SK-N-SH (cell line): ENCODE measurements at regions not wholly inside any gene's neighbourhood (a gene's known extent, or its start where the extent isn't known, plus 50 kb on each side); places are given as distances from the start of the nearest gene placed in this dataset.

ENCODE experiments used
- CTCF ChIA-PET: fragments of 300-600, 350-600 bp; formaldehyde crosslinking; extraction: SDS; loops from one replicate; lab custom pipeline; 2021; lab: Yijun Ruan, JAX
- POLR2A ChIA-PET: fragments of 350-600 bp; sonication (Branson Sonifier 250); formaldehyde crosslinking; extraction: SDS; loops from one replicate; lab custom pipeline; 2020; ENCODE audit warnings: antibody characterized with exemption, inconsistent platforms; lab: Yijun Ruan, JAX
- DNase-seq: peaks from one replicate; pipeline ENCODE4 v3.0.0; 2012
- H2AFZ ChIP-seq: fragments of 200-600 bp; sonication (generic); 2 replicates; pipeline ENCODE4 v1.8.1; 2016; ENCODE audit warnings: antibody characterized with exemption, mild to moderate bottlenecking, low read depth
- H3F3A ChIP-seq: fragments of 200-600 bp; sonication (generic); replicated peaks from 2 replicates; pipeline ENCODE3; 2016; ENCODE audit warnings: antibody characterized with exemption, mild to moderate bottlenecking; ENCODE audit not compliant: insufficient read depth
- H3K27ac ChIP-seq, 2 experiments: fragments of 200-500 bp in 1 of 2; fragments of 200-600 bp in 1 of 2; sonication (Bioruptor generic) in 1 of 2; sonication (generic), shearing (Covaris generic) in 1 of 2; 2 replicates each; pipeline versions ENCODE4 v1.5.1 to v1.6.1; 2014 to 2016; ENCODE audit warnings: low read depth in 2 of 2, inconsistent platforms in 1 of 2, low read length in 1 of 2, mild to moderate bottlenecking in 1 of 2, mixed read lengths in 1 of 2
- H3K27me3 ChIP-seq: fragments of 200-600 bp; sonication (generic), shearing (Covaris generic); 2 replicates; pipeline ENCODE4 v1.6.1; 2016; ENCODE audit warnings: mixed run types; ENCODE audit not compliant: insufficient read depth
- H3K36me3 ChIP-seq, 2 experiments: fragments of 200-500 bp in 1 of 2; fragments of 200-600 bp in 1 of 2; sonication (Bioruptor generic) in 1 of 2; sonication (generic) in 1 of 2; replicated peaks in 1 of 2; 2 replicates each; pipeline versions ENCODE3 to v1.5.1; 2014 to 2016; ENCODE audit warnings: low read length in 1 of 2, mild to moderate bottlenecking in 1 of 2; ENCODE audit not compliant: insufficient read depth in 2 of 2, control insufficient read depth in 1 of 2
- H3K4me1 ChIP-seq, 2 experiments: fragments of 200-500 bp in 1 of 2; fragments of 200-600 bp in 1 of 2; sonication (Bioruptor generic) in 1 of 2; sonication (generic), shearing (Covaris generic) in 1 of 2; 2 replicates each; pipeline versions ENCODE4 v1.5.1 to v1.6.1; 2014 to 2016; ENCODE audit warnings: low read depth in 1 of 2, low read length in 1 of 2, mixed run types in 1 of 2; ENCODE audit not compliant: insufficient read depth in 2 of 2, control insufficient read depth in 1 of 2
- H3K4me2 ChIP-seq: fragments of 200-600 bp; sonication (generic), shearing (Covaris generic); 2 replicates; pipeline ENCODE4 v1.6.1; 2017; ENCODE audit warnings: mixed run types
- H3K4me3 ChIP-seq, 2 experiments: fragments of 200-500 bp in 1 of 2; fragments of 200-600 bp in 1 of 2; sonication (Bioruptor generic) in 1 of 2; sonication (generic), shearing (Covaris generic) in 1 of 2; 2 replicates each; pipeline versions ENCODE4 v1.5.1 to v1.8.1; 2014 to 2016; ENCODE audit warnings: low read depth in 2 of 2, inconsistent platforms in 1 of 2, low read length in 1 of 2, mild to moderate bottlenecking in 1 of 2, mixed read lengths in 1 of 2, moderate library complexity in 1 of 2
- H3K79me2 ChIP-seq: fragments of 200-600 bp; sonication (generic); 2 replicates; pipeline ENCODE4 v1.8.1; 2017; ENCODE audit warnings: mild to moderate bottlenecking; ENCODE audit not compliant: insufficient read depth
- H3K9ac ChIP-seq: fragments of 200-600 bp; sonication (generic); 2 replicates; pipeline ENCODE4 v1.6.1; 2017; ENCODE audit warnings: mixed run types
- H3K9me2 ChIP-seq: fragments of 200-600 bp; sonication (generic); 2 replicates; pipeline ENCODE4 v1.6.1; 2017; ENCODE audit warnings: mixed run types
- H3K9me3 ChIP-seq: fragments of 200-600 bp; sonication (generic); 2 replicates; pipeline ENCODE4 v1.6.1; 2017; ENCODE audit warnings: mixed run types, mild to moderate bottlenecking, moderate library complexity
- H4K20me1 ChIP-seq: fragments of 200-600 bp; sonication (generic); 2 replicates; pipeline ENCODE4 v1.6.1; 2017; ENCODE audit warnings: mild to moderate bottlenecking, mixed run types; ENCODE audit not compliant: insufficient read depth
- CHD2 ChIP-seq: fragments of 150-350 bp; IDR thresholded peaks from 2 replicates; pipeline ENCODE4 v1.6.1; 2018; ENCODE audit warnings: low read length; ENCODE audit not compliant: partially characterized antibody
- CTCF ChIP-seq: fragments of 200-600 bp; sonication (generic); IDR thresholded peaks from 2 replicates; pipeline ENCODE4 v1.6.1; 2017; ENCODE audit warnings: antibody characterized with exemption, mild to moderate bottlenecking, moderate library complexity
- EP300 ChIP-seq, 2 experiments: IDR thresholded peaks; 2 replicates each; pipeline versions ENCODE4 v1.4.0 to v1.6.1; 2012; ENCODE audit warnings: borderline replicate concordance in 1 of 2, low read depth in 1 of 2, low read length in 1 of 2
- FOSL2 ChIP-seq: IDR thresholded peaks from 2 replicates; pipeline ENCODE4 v1.4.0; 2012; ENCODE audit warnings: low read depth, mild to moderate bottlenecking, moderate library complexity, borderline replicate concordance
- GATA2 ChIP-seq: sonication (generic); formaldehyde crosslinking; IDR thresholded peaks from 2 replicates; pipeline ENCODE4 v1.5.0; 2020; ENCODE audit warnings: mild to moderate bottlenecking, missing genetic modification reagents
- JUND ChIP-seq: IDR thresholded peaks from 2 replicates; pipeline ENCODE4 v1.4.0; 2012
- MAX ChIP-seq: IDR thresholded peaks from 2 replicates; pipeline ENCODE4 v1.4.0; 2012; ENCODE audit warnings: low read depth
- MEF2A ChIP-seq: IDR thresholded peaks from 2 replicates; pipeline ENCODE4 v1.4.0; 2012; ENCODE audit warnings: low read depth, borderline replicate concordance
- MXI1 ChIP-seq: IDR thresholded peaks from 2 replicates; pipeline ENCODE4 v1.6.1; 2012; ENCODE audit warnings: mild to moderate bottlenecking, low read depth, low read length, improper control_type of control experiment
- NFIC ChIP-seq: IDR thresholded peaks from 2 replicates; pipeline ENCODE4 v1.4.0; 2012; ENCODE audit warnings: borderline replicate concordance
- PBX3 ChIP-seq: IDR thresholded peaks from 2 replicates; pipeline ENCODE4; 2012
- RXRA ChIP-seq: IDR thresholded peaks from 2 replicates; pipeline ENCODE4 v1.4.0; 2012; ENCODE audit warnings: low read depth, mild to moderate bottlenecking, borderline replicate concordance
- SIN3A ChIP-seq: IDR thresholded peaks from 2 replicates; pipeline ENCODE4 v1.6.1; 2012; ENCODE audit warnings: low read depth, mild to moderate bottlenecking, low read length, moderate library complexity, borderline replicate concordance
- SMC3 ChIP-seq: IDR thresholded peaks from 2 replicates; pipeline ENCODE4 v1.6.1; 2012; ENCODE audit warnings: low read depth, low read length, improper control_type of control experiment
- TCF12 ChIP-seq: IDR thresholded peaks from 2 replicates; pipeline ENCODE4 v1.4.0; 2012
- TEAD4 ChIP-seq: IDR thresholded peaks from 2 replicates; pipeline ENCODE4 v1.4.0; 2012; ENCODE audit warnings: mild to moderate bottlenecking, borderline replicate concordance; ENCODE audit not compliant: insufficient read depth
- USF2 ChIP-seq: fragments of 150-350 bp; IDR thresholded peaks from 2 replicates; pipeline ENCODE4 v1.6.1; 2017; ENCODE audit warnings: antibody characterized with exemption, low read length, low read depth, borderline replicate concordance
- ZBTB33 ChIP-seq: IDR thresholded peaks from 2 replicates; pipeline ENCODE4 v1.4.0; 2012; ENCODE audit warnings: low read depth, borderline replicate concordance
- WGBS: methylation state at CpG from one replicate; pipeline ENCODE4 v1.1.6; 2017; ENCODE audit warnings: low lambda C conversion rate; 5-methylcytosine and 5-hydroxymethylcytosine counted together

- H4K20me1 ChIP-seq, result no peaks in the 10 kb centered on the region
- no peaks in the 10 kb centered on the region for H3K9me2 ChIP-seq
- CTCF ChIA-PET, result no interaction called here
- H3K27me3 ChIP-seq, result no peaks in the 10 kb centered on the region
- no peaks in the 10 kb centered on the region for H3K4me1 ChIP-seq
- no peaks in the 10 kb centered on the region for H3K36me3 ChIP-seq
- no peak overlapping the region for H3K4me2 ChIP-seq
- no peak for DNase-seq
- TF ChIP-seq CHD2 (no peak), TEAD4 (0 out of 2 replicates have a peak, but pooled peaks have one; percentile 20), ZBTB33 (no peak), MXI1 (no peak), TCF12 (peak; percentile 75), EP300 (IDR thresholded peaks at IDR 0.05; ENCODE audit: borderline replicate concordance in 1 of 2, low read depth in 1 of 2, low read length in 1 of 2) (peak in 1 of 2 experiments; percentile 72; a peak in 1 of 4 replicates), GATA2 (CRISPR knock-in tag) (no peak), SMC3 (no peak), PBX3 (peak; percentile 94), USF2 (no peak), SIN3A (no peak), RXRA (peak; percentile 65; the same call in 1 of the 2 replicates), FOSL2 (peak; percentile 69; the same call in 1 of the 2 replicates), MEF2A (peak; percentile 84), MAX (0 out of 2 replicates have a peak, but pooled peaks have one; percentile 26), NFIC (peak; percentile 66), CTCF (no peak), JUND (peak; percentile 83)
- POLR2A ChIA-PET, result no interaction called here
- H3K79me2 ChIP-seq, result no peaks in the 10 kb centered on the region
- no peak overlapping the region for H3K4me3 ChIP-seq
- peaks cover 7% of the 10 kb centered on the region for H3F3A ChIP-seq
- no peak overlapping the region for H3K9ac ChIP-seq
- WGBS, result 62% methylated on average over 3 of the region's 3 CpGs
- H3K9me3 ChIP-seq, result no peaks in the 10 kb centered on the region
- H2AFZ ChIP-seq, result no peak overlapping the region
- peak overlapping the region in 1 of 2 experiments; percentile 70; a peak in 2 of 4 replicates for H3K27ac ChIP-seq
Measured at GRCh38 chr17:71208111-71208704, 912.6 kb upstream of the SOX9 start.
